HG03575 (cell line): ENCODE measurements at regions not wholly inside any gene's neighbourhood (a gene's known extent, or its start where the extent isn't known, plus 50 kb on each side); places are given as distances from the start of the nearest gene placed in this dataset.

Experiments
- ATAC-seq: cut with Tn5 transposase; IDR thresholded peaks from one replicate; pipeline ENCODE4 v1.9.1; 2021; ENCODE audit not compliant: unreplicated experiment, insufficient number of reproducible peaks, low FRiP score; ENCODE audit errors: extremely low read depth

GRCh38 chr6:56407883-56408410 is 160.6 kb upstream of the COL21A1 start:
- ATAC-seq: no peak

DNA sequence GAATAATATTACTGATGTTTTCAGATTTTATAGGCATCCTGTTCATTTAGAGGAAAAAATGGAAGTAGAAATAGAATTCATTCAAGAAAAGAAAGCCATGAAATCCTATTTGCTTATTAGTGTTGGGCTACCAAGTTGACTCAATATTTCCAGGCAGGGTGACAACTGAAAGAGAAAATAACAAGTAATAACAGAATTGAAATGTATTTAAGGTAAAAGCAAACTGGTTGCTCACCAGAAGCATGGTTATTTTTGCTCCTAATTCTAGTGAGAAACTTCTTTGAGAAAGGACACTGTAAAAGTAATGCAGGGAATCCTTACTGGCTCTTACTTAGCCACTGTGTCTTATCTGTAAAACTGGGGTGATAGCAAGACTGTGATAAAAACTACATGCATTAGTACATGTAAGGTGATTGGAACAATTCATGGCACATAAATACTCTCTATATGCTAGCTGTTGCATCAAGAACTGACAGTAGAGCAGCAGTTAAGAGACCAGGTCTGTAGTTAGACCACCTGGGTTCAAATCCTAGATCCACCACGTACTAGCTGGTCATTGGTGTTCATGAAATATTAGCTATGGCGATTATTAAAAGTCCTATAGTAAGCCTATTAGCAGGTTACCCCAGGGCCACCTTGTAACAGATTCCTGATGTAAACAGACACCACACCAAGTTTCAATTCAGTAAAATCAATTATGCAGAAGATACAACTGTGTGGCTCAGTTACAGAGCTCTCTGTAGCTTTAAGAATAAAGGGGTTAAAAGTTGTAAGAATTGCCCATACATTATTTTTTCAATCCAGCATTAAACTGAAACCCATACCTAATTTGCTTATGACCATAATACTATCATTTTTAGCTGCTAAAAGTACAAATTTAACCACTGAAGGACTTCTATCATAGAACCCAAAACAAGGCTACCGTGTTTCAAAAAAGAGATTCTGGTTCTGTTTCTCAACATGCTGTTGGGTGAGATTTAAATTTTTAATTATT is 159.2 kb upstream of the COL21A1 start:
- peak; percentile 55 for ATAC-seq

DNA sequence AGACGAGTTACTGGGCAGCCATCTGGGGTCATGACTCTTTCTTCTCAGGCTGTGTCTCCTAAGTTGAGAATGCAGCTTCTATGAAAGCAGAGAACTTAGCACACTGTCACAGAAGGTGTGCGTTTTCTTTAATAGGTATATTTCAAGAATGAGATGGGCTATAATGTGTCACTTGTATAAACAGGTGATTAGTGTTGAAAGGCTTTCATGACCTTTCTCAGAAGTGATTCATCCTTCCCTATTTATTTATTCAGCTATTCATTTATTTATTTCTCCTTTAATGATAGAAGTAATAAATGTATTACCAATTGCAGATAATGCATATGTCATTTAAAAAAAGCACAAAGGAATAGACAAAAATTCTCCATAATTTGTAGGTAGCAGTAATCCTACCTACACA is 157.2 kb upstream of the COL21A1 start:
- ATAC-seq: no peak

DNA sequence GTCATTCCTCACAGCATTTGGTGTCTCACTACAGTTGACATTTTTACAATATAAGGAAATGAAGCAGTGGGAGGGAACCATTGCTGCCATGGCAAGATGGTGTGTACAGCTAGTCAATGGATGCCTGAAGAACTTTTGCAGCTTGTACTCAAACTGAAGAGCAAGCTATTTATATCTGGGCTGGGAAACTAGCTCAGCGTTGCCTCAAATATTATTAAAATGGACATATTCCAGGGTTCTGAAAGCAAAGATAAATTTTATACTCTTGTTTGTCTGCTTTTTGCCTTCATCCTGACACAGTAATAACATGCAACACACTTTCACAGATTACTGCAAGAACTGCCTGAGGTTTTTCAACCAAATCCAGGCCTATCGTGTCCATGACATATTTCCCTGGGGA is 156.4 kb upstream of the COL21A1 start:
- no peak for ATAC-seq

DNA sequence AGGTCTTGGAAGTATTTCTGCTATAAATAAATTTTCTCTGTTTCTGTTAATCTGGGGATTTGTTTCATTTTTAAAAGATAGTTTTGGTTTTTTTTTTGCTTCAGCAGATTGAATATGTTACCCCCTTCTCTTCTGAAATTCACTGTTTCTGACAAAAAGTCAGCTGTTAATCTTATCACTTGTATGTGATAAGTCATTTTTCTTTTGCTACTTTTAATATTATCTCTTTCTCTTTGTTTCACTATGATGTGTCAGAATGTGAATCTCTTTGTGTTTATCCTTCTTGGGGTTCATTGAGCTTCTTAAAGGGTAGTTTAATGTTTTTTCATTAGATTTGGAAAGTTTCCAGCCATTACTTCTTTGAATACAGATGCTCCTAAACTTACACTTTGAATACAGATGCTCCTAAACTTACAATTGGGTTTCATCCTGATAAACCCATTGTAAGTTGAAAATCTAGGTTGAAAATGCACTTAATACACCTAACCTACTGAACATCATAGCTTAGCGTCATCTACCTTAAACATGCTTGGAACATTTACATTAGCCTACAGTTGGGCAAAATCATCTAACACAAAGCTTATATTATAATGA is 154.2 kb upstream of the COL21A1 start:
- no peak for ATAC-seq

DNA sequence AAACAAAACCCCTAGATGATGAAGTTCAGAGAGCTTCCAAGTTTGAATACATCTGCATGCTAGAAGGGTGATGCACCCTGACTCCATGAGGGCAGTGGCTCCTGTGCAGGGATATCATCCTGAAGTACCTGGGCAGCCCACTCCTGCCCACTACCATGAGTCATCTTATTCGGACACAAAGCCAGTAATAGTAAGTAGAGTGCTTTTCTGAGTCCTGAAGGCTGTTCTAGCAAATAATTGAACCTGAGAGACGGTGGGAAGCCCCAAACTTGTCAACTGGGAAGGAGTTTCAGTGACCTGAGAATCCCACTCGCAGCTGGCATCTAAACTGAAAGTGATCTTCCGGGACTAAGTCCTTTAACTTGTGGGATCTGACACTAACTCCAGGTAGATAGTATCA is 152.9 kb upstream of the COL21A1 start:
- ATAC-seq: no peak

DNA sequence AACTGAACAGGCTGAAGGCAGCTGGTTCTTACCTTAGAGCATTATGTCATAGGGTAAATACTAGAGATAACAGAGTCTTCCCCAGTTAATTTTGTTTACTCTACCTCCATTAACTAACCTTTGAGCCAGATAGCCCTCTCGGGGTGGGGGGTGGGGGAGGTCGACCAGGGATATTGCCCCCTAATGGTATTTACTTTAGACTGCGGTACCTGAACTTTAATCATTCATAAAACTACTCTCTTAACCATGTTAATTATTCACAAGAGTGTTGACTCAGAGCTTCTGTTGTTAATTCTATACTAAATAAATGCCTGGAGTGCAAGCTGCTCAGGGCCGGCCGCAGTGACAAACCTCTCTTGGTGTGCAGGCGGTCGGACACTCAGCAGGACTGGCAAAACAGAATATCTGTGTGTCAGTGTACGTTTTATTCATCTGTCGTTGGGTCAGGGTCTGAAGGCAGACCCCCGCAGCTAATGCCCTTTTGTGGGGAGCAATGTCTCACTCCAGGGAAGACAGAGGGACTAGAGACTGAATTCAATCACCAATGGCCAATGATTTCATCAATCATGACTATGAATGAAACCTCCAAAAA is 152.4 kb upstream of the COL21A1 start:
- ATAC-seq: no peak

DNA sequence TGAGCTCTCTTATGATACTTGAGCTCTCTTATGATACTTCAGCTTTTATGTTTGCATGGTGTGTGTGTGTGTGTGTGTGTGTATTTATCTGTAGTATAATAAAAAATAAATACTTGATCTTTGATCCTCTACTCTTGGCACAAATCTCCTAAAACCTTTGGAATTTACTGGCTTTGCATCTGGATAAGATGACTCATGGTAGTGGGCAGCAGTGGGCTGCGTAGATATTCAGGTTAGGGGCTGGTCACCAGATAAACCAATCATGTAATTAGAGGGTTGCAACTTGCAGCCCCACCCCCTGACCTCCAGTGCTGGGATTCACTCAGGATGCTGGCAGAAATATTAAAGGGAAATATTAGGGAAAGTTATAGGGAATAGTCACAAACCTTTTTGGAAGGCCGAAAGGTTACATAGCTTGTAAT is 151.9 kb upstream of the COL21A1 start:
- no peak for ATAC-seq

- ATAC-seq: no peak
These were observed 149.1 kb upstream of the COL21A1 start for GRCh38 chr6:56396435-56396834.

GRCh38 chr6:56393615-56394612 is 146.5 kb upstream of the COL21A1 start:
- ATAC-seq: no peak

DNA sequence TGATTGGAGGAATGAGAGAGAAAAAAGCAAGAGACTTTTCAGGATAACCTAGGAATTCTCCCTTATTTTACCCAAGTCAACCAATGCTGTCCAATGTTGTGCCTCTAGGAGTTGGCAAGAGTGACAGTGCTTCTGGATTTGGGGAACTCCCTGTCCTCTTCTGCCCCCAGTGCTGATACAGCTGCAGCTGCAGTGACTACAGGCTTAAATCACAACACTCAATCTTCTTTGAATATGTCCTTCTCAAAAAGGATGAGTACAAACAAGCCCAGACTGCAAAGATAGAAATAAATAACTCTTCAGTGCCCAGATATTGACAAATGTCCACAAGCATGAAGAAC is 141.0 kb upstream of the COL21A1 start:
- no peak for ATAC-seq

DNA sequence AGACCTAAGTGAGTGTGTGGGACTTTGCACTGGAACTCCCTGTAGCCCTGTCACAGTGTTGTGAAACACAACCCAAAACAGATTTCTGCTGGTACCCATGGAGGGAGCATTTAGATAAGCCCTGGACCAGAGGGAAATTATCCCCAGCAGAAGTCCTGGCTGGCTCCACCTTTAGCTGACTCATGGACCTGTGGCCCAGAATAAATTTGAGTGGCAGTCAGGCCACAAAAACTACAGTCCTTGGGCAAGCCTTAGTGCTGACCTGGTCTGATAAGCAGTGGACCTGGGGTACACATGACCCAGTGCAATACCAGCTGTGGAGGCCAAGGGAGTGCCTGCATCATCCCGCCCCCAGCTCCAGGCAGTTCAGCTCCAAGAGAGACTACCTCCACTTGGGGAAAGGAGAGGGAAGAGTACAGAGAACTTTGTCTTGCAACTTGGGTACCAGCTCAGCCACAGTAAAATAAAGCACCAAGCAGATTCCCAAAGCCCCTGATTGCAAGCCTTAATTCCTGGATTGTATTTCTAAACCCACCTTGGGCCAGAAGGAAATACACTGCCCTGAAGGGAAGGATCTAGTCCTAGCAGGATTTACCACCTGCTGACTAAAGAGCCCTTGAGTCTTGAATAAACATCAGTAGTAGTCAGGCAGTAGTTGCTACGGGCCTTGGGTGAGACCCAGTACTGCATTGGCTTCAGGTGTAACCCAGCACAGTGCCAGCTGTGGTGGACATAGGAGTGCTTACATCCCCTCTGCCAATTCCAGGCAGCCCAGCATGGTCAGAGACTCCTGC is 140.4 kb upstream of the COL21A1 start:
- no peak for ATAC-seq

DNA sequence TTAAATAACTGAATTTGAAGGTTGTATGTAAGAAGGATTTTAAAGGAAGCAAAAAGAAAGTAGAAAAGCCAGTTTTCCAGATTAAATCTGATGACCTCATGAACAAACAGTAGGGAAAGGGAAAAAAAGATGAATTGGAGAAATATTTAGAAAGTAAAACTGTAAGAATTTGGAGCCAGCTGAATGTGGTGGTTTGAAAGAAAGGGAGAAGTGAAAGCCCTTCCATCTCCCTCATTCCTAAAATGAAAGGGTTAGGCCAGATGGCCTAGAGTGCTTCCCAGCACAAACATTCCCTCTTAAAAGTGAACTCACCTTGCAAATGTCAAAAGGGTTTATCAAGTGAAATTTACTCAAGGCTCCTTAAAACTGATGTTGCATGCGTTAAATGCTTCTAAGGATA is 139.3 kb upstream of the COL21A1 start:
- no peak for ATAC-seq

DNA sequence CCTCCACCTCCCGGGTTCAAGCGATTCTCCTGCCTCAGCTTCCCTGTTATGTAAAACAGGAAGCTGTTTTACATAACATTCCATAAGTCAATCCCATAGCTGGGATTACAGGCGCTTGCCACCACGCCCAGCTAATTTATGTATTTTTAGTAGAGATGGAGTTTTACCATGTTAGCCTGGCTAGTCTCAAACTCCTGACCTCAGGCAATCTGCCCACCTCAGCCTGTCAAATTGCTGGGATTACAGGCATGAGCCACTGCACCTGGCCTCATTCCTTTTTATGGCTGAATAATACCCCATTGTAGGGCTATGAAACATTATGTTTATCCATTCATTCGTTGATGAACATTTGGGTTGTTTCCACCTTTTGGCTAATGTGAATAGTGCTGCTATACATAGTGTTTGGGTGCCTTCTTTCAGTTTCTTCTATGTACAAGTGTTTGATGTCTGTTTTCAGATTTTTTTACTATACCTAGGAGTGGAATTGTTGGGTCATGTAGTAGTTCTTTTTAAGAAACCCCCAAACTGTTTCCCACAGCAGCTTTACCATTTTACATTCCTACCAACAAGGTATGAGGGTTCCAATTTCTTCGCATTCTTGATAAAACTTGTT is 138.7 kb upstream of the COL21A1 start:
- ATAC-seq: no peak

DNA sequence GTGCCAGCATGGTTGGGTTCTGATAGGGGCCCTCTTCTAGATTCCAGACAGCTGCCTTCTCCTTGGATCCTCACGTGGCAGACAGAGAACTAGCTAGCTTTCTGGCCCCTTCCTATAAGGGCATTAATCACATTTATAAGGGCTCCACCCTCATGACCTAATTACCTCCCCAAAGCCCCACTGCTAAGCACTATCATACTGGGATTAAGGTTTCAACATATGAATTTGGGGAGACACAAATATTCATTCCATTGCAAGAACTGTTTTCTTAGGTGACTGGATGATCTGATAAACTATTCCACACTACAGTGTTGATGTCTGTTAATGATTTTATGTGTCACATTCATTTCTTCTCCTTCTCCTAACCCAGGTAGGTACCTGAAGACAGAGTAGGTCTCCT is 135.8 kb upstream of the COL21A1 start:
- no peak for ATAC-seq

GRCh38 chr6:56382416-56382940 is 135.1 kb upstream of the COL21A1 start:
- no peak for ATAC-seq

GRCh38 chr6:56381801-56382251 is 134.4 kb upstream of the COL21A1 start:
- ATAC-seq: no peak
